Upper lobe of left lung (tissue), 6 donors: ENCODE measurements at regions not wholly inside any gene's neighbourhood (a gene's known extent, or its start where the extent isn't known, plus 50 kb on each side); places are given as distances from the start of the nearest gene placed in this dataset.

Source experiments
- ATAC-seq, 2 donors: fragments of 200-7000 bp; cut with Tn5 transposase; one replicate each; pipeline ENCODE4 v1.9.1; 2022; ENCODE audit warnings: mild to moderate bottlenecking in 2 of 2, moderate library complexity in 2 of 2; ENCODE audit not compliant: low FRiP score in 2 of 2
- DNase-seq, 2 donors: peaks; one replicate each; pipeline ENCODE4 v3.0.0-alpha.2; 2019 to 2020
- H3K27ac ChIP-seq, 4 donors: fragments of 200-600 bp; sonication (generic); one replicate each; pipeline ENCODE4 v1.5.1; 2016 to 2019
- H3K27me3 ChIP-seq, 4 donors: fragments of 200-600 bp; sonication (generic); one replicate each; pipeline ENCODE4 v1.5.1; 2017 to 2019
- H3K36me3 ChIP-seq, 4 donors: fragments of 200-600 bp; sonication (generic); one replicate each; pipeline ENCODE4 v1.5.1; 2016 to 2019
- H3K4me1 ChIP-seq, 4 donors: fragments of 200-600 bp; sonication (generic); one replicate each; pipeline ENCODE4 v1.5.1; 2018 to 2019
- H3K4me3 ChIP-seq, 4 donors: fragments of 200-600 bp; sonication (generic); one replicate each; pipeline ENCODE4 v1.5.1; 2017 to 2019; ENCODE audit warnings: mild to moderate bottlenecking in 2 of 4, moderate library complexity in 1 of 4
- H3K9me3 ChIP-seq, 4 donors: fragments of 200-600 bp; sonication (generic); one replicate each; pipeline ENCODE4 v1.5.1; 2018 to 2019
- EP300 ChIP-seq, 4 donors: sonication (generic); formaldehyde crosslinking; IDR thresholded peaks; one replicate each; pipeline ENCODE4 v1.5.1; 2017; ENCODE audit warnings: antibody characterized with exemption in 4 of 4, control low read depth in 2 of 4
- POLR2A ChIP-seq, 4 donors: fragments of 450-650 bp; IDR thresholded peaks; one replicate each; pipeline ENCODE4 v1.5.1; 2016 to 2017; ENCODE audit warnings: antibody characterized with exemption in 4 of 4, mild to moderate bottlenecking in 2 of 4
- POLR2AphosphoS5 ChIP-seq, 2 donors: sonication (generic); formaldehyde crosslinking; IDR thresholded peaks; one replicate each; pipeline ENCODE4 v1.5.1; 2017; ENCODE audit warnings: antibody characterized with exemption in 2 of 2
- WGBS, 2 donors: methylation state at CpG; one replicate each; pipeline ENCODE4 v1.1.5; 2017 to 2018; 5-methylcytosine and 5-hydroxymethylcytosine counted together
- TF ChIP-seq, protein P1 (sequence below), 6 experiments: fragments of 450-650 bp in 4 of 6; fragments of 200-600 bp in 2 of 6; sonication (generic) in 2 of 6; IDR thresholded peaks; one replicate each; pipeline ENCODE4 v1.5.1; 2016 to 2019; ENCODE audit warnings: antibody characterized with exemption in 6 of 6
- donor health status: DM: no; HTN: no; CAD: no; lungs with moderate emphysema.
- donor health status: DM: no; HTN: yes; CAD: no; lungs with severe emphysema.

DNA sequence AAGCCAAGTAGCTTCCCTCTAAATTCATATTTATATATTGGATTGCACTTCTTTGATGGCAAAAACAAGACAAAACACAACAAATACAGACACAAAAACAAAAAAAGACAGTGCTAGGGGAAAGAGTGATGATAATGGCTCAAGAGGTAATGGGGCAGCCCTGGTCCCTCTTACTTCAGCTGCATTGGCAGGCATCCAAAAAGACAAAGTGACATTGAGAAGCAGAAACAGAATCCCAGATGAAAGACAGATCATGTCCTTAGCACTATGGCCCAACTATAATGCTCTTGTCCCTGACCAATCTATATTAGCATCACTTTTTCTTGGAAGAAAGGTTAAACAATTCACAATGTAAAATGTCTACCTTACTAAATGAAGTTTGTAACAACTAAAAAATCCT is 76.2 kb downstream of the GPR85 start:
- Histone ChIP-seq H3K36me3 (no peaks in the 10 kb centered on the region), H3K4me3 (no peak overlapping the region), H3K27ac (no peak overlapping the region), H3K27me3 (no peaks in the 10 kb centered on the region), H3K4me1 (no peaks in the 10 kb centered on the region), H3K9me3 (peaks cover 0 to 4% (median 2%) of the 10 kb centered on the region in 4 donors)
- TF ChIP-seq POLR2A (IDR thresholded peaks at IDR 0.05), result no peak
- TF ChIP-seq POLR2AphosphoS5 (IDR thresholded peaks at IDR 0.05), result no peak
- TF ChIP-seq EP300 (IDR thresholded peaks at IDR 0.05), result no peak
- TF ChIP-seq, protein P1, sequence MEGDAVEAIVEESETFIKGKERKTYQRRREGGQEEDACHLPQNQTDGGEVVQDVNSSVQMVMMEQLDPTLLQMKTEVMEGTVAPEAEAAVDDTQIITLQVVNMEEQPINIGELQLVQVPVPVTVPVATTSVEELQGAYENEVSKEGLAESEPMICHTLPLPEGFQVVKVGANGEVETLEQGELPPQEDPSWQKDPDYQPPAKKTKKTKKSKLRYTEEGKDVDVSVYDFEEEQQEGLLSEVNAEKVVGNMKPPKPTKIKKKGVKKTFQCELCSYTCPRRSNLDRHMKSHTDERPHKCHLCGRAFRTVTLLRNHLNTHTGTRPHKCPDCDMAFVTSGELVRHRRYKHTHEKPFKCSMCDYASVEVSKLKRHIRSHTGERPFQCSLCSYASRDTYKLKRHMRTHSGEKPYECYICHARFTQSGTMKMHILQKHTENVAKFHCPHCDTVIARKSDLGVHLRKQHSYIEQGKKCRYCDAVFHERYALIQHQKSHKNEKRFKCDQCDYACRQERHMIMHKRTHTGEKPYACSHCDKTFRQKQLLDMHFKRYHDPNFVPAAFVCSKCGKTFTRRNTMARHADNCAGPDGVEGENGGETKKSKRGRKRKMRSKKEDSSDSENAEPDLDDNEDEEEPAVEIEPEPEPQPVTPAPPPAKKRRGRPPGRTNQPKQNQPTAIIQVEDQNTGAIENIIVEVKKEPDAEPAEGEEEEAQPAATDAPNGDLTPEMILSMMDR (IDR thresholded peaks at IDR 0.05), result no peak
- ATAC-seq (no peak), DNase-seq (no peak)

DNA sequence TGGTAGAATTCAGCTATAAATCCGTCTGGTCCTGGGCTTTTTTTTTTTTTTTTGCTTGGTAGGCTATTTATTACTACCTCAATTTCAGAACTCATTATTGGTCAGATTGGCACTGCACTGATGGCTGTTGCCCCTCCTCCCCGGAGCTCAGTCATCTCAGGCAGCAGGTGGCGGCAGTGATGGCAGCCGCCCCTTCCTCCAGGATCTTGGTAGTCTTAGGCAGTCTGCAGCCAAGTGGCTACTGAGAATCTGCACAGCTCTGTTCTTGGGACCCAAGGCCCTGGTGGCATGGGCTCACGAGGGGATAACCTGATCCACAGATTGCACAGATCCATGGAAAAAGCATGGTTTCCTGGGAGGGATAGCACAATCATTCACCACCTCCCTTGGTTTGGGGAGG is 77.9 kb downstream of the GPR85 start:
- DNase-seq (no peak), ATAC-seq (no peak)
- WGBS, 2 donors, result 86% methylated on average over 5 of the region's 5 CpGs
- Histone ChIP-seq H3K4me1 (no peaks in the 10 kb centered on the region), H3K4me3 (no peak overlapping the region), H3K36me3 (no peaks in the 10 kb centered on the region), H3K9me3 (peaks cover 0 to 4% (median 2%) of the 10 kb centered on the region in 4 donors), H3K27ac (no peak overlapping the region), H3K27me3 (no peaks in the 10 kb centered on the region)
- TF ChIP-seq, protein P1 (IDR thresholded peaks at IDR 0.05), result no peak
- TF ChIP-seq POLR2A (IDR thresholded peaks at IDR 0.05) (no peak), POLR2AphosphoS5 (IDR thresholded peaks at IDR 0.05) (no peak), EP300 (IDR thresholded peaks at IDR 0.05) (no peak)

DNA sequence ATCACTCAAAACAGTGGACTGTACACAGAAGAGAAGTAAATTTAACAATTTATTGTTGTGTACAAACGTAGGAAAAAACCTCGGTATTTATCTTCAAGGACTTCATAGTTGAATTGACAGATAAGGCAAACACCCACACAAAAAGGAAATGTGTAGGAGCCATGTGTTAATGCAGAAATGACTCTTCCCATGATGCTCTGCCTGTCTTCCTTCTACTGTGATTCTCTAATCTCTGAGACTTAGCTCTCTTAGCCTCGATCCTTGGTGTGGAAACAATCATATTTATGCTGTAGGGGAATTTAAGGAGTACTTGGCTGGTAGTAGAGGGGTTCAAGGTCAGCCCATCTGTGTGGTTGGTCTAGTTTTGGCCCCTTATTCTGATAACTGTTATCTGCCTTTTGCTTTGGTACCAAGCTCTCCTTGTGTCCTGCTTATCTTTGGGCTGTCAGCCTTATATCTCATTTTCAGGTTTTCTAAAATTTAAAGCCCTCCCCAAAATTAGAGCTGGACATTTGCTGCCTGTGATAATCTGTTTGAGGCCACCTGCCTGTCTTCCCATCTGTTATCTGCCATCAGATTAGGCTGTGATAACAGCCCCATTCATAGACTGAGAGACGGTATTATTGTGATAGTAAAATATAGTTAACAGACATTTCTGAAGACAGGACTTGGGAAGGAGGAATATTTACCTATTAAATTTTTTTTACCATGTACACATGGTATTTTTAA is 81.7 kb downstream of the GPR85 start:
- 62 to 76% methylated on average over 4 of the region's 4 CpGs for WGBS, 2 donors
- no peak for DNase-seq
- Histone ChIP-seq H3K27me3 (no peaks in the 10 kb centered on the region), H3K36me3 (no peaks in the 10 kb centered on the region), H3K4me3 (no peak overlapping the region), H3K9me3 (peaks cover 0 to 4% (median 0%) of the 10 kb centered on the region in 4 donors), H3K4me1 (no peaks in the 10 kb centered on the region), H3K27ac (no peak overlapping the region)
- ATAC-seq, result no peak
- no peak for TF ChIP-seq POLR2AphosphoS5 (IDR thresholded peaks at IDR 0.05)
- no peak for TF ChIP-seq POLR2A (IDR thresholded peaks at IDR 0.05)
- TF ChIP-seq, protein P1 (IDR thresholded peaks at IDR 0.05), result no peak
- no peak for TF ChIP-seq EP300 (IDR thresholded peaks at IDR 0.05)

DNA sequence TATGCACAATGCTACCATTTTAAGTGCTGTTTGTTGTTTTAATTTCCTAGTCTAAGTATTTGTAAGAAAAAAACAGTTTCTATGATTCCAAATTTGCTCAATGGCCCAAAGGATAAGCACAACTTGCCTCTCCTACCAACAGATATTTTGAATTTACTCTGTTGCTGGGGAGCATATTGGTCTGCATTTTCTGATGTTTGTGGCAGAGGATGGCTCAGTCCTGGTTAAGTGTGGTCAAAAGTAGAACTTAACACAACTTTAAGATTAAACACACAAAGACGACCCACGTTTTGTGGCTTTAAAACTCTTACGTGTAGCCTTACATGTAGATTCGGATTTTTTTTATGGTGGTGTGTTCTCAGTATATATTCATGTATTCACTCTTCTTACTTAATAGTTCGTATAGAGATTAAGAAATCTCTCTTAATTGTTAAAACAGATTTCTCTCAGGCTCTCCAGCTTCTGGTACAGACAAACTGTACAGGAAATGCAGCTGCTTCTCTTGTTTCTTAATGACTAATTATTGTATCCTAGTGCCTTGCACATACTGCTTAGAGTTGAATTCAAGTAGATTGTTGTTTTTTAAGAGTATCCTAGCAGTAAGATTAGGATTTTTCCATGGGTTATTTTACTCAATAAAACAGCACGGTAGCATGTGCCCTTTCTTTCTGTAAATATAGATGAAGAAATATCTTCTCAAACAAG is 86.2 kb downstream of the GPR85 start:
- no peak for ATAC-seq
- Histone ChIP-seq H3K27ac (no peak overlapping the region), H3K27me3 (no peaks in the 10 kb centered on the region), H3K4me3 (no peak overlapping the region), H3K4me1 (no peaks in the 10 kb centered on the region), H3K36me3 (no peaks in the 10 kb centered on the region), H3K9me3 (no peaks in the 10 kb centered on the region)
- TF ChIP-seq, protein P1 (IDR thresholded peaks at IDR 0.05), result no peak
- TF ChIP-seq POLR2A (IDR thresholded peaks at IDR 0.05) (no peak), POLR2AphosphoS5 (IDR thresholded peaks at IDR 0.05) (no peak), EP300 (IDR thresholded peaks at IDR 0.05) (no peak)
- no peak for DNase-seq
- 77 to 79% methylated on average over 6 of the region's 6 CpGs for WGBS, 2 donors
